22Rv1 (cell line): ENCODE measurements at regions not wholly inside any gene's neighbourhood (a gene's known extent, or its start where the extent isn't known, plus 50 kb on each side); places are given as distances from the start of the nearest gene placed in this dataset.

Experiments used
- CTCF ChIP-seq: fragments of 450-650 bp; IDR thresholded peaks from 2 replicates; pipeline ENCODE4 v1.5.1; 2017; ENCODE audit warnings: mild to moderate bottlenecking
- ZFX ChIP-seq: fragments of 450-650 bp; IDR thresholded peaks from 2 replicates; pipeline ENCODE4 v1.6.1; 2017; ENCODE audit warnings: antibody characterized with exemption, borderline replicate concordance

- no peak for TF ChIP-seq CTCF
- TF ChIP-seq ZFX: no peak
Measured at GRCh38 chr4:71141125-71141524, 147.7 kb downstream of the DCK start.
